Suprapubic skin (tissue), 4 donors: ENCODE measurements at regions not wholly inside any gene's neighbourhood (a gene's known extent, or its start where the extent isn't known, plus 50 kb on each side); places are given as distances from the start of the nearest gene placed in this dataset.
"Not testable (repeated sequence)": the region's sequence is repeated elsewhere in the genome, so short reads cannot be mapped to it uniquely, and the experiment has no call there.

ENCODE experiments used
- DNase-seq, 2 donors: peaks; one replicate each; pipeline ENCODE4 v3.0.0-alpha.2; 2019; ENCODE audit warnings: low spot score in 2 of 2
- H3K27ac ChIP-seq: fragments of 200-600 bp; sonication (generic); one replicate; pipeline ENCODE4 v1.5.1; 2019
- H3K27me3 ChIP-seq: fragments of 200-600 bp; sonication (generic); one replicate; pipeline ENCODE4 v1.5.1; 2019
- H3K36me3 ChIP-seq: fragments of 200-600 bp; sonication (generic); one replicate; pipeline ENCODE4 v1.5.1; 2019
- H3K4me1 ChIP-seq: fragments of 200-600 bp; sonication (generic); one replicate; pipeline ENCODE4 v1.5.1; 2019
- H3K4me3 ChIP-seq: fragments of 200-600 bp; sonication (generic); one replicate; pipeline ENCODE4 v1.5.1; 2019; ENCODE audit warnings: mild to moderate bottlenecking
- H3K9me3 ChIP-seq: fragments of 200-600 bp; sonication (generic); one replicate; pipeline ENCODE4 v1.5.1; 2019
- EP300 ChIP-seq: sonication (generic); formaldehyde crosslinking; IDR thresholded peaks from one replicate; pipeline ENCODE4 v1.6.1; 2017; ENCODE audit warnings: antibody characterized with exemption
- POLR2A ChIP-seq, 2 donors: fragments of 450-650 bp; IDR thresholded peaks; one replicate each; pipeline ENCODE4 v1.6.1; 2017; ENCODE audit warnings: antibody characterized with exemption in 2 of 2, mild to moderate bottlenecking in 2 of 2, moderate library complexity in 2 of 2
- POLR2AphosphoS5 ChIP-seq, 3 donors: sonication (generic); formaldehyde crosslinking; IDR thresholded peaks; one replicate each; pipeline ENCODE4 v1.6.1; 2017; ENCODE audit warnings: antibody characterized with exemption in 3 of 3
- WGBS: methylation state at CpG from one replicate; pipeline ENCODE4 v1.1.5; 2018; 5-methylcytosine and 5-hydroxymethylcytosine counted together
- TF ChIP-seq, protein P1 (sequence below), 2 donors: fragments of 200-600 bp in 1 of 2; fragments of 450-650 bp in 1 of 2; sonication (generic) in 1 of 2; IDR thresholded peaks; one replicate each; pipeline ENCODE4 v1.5.1; 2016 to 2019; ENCODE audit warnings: antibody characterized with exemption in 2 of 2, mild to moderate bottlenecking in 1 of 2, moderate library complexity in 1 of 2

DNA sequence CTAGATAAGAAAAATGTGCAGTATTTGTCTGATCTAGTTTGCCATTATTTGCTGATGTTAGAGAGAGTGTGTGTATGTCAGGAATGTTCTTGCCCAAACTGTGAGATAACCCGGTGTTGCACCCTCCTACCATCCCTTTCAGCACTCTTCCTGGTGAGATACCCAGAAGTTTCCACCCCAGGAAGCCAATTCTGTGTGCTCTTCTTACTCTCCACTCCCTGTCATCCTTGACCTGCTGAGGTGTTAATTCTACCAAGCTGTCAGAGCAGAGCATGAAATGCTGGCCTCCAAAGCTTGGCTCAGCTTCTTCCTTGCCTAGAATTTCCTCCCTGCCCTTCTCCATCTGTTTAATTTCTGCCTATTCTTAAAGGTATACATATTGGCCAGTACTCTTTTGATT is 237.3 kb upstream of the CNR1 start:
- WGBS = 48% methylated on average over 1 of the region's 1 CpG
- DNase-seq = no peak
- no peaks in the 10 kb centered on the region for H3K36me3 ChIP-seq
- no peak overlapping the region for H3K4me3 ChIP-seq
- H3K4me1 ChIP-seq = no peaks in the 10 kb centered on the region
- H3K27me3 ChIP-seq = no peaks in the 10 kb centered on the region
- no peaks in the 10 kb centered on the region for H3K9me3 ChIP-seq
- TF ChIP-seq POLR2A (IDR thresholded peaks at IDR 0.05) (no peak), EP300 (no peak), POLR2AphosphoS5 (IDR thresholded peaks at IDR 0.05) (no peak)
- TF ChIP-seq, protein P1, sequence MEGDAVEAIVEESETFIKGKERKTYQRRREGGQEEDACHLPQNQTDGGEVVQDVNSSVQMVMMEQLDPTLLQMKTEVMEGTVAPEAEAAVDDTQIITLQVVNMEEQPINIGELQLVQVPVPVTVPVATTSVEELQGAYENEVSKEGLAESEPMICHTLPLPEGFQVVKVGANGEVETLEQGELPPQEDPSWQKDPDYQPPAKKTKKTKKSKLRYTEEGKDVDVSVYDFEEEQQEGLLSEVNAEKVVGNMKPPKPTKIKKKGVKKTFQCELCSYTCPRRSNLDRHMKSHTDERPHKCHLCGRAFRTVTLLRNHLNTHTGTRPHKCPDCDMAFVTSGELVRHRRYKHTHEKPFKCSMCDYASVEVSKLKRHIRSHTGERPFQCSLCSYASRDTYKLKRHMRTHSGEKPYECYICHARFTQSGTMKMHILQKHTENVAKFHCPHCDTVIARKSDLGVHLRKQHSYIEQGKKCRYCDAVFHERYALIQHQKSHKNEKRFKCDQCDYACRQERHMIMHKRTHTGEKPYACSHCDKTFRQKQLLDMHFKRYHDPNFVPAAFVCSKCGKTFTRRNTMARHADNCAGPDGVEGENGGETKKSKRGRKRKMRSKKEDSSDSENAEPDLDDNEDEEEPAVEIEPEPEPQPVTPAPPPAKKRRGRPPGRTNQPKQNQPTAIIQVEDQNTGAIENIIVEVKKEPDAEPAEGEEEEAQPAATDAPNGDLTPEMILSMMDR (IDR thresholded peaks at IDR 0.05) = no peak
- H3K27ac ChIP-seq = no peak overlapping the region

- WGBS = 87% methylated on average over 3 of the region's 3 CpGs
- TF ChIP-seq, protein P1 (IDR thresholded peaks at IDR 0.05) = no peak
- no peak for TF ChIP-seq EP300
These were observed 236.8 kb upstream of the CNR1 start for GRCh38 chr6:88402909-88403308.

DNA sequence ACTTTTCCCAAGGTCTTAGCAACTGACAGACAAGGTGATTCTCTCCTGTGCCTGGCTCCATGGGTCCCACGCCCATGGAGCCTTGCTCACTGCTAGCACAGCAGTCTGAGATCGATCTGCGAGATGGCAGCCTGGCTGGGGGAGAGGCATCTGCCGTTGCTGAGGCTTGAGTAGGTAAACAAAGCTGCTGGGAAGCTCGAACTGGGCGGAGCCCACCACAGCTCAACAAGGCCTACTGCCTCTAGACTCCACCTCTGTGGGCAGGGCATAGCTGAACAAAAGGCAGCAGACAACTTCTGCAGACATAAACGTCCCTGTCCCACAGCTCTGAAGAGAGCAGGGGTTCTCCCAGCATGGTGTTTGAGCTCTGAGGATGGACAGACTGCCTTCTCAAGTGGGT is 224.9 kb upstream of the CNR1 start:
- H3K27me3 ChIP-seq, H3K27ac ChIP-seq, H3K9me3 ChIP-seq, H3K4me1 ChIP-seq, DNase-seq, H3K4me3 ChIP-seq, H3K36me3 ChIP-seq: not testable (repeated sequence)
- WGBS = 83% methylated on average over 6 of the region's 7 CpGs

More at GRCh38 chr6:88402909-88403308, 236.8 kb upstream of the CNR1 start:
- H3K27me3 ChIP-seq = no peaks in the 10 kb centered on the region
- no peak for DNase-seq
- H3K9me3 ChIP-seq = no peaks in the 10 kb centered on the region
- no peak overlapping the region for H3K27ac ChIP-seq
- no peaks in the 10 kb centered on the region for H3K4me1 ChIP-seq
- no peak overlapping the region for H3K4me3 ChIP-seq
- no peaks in the 10 kb centered on the region for H3K36me3 ChIP-seq

DNA sequence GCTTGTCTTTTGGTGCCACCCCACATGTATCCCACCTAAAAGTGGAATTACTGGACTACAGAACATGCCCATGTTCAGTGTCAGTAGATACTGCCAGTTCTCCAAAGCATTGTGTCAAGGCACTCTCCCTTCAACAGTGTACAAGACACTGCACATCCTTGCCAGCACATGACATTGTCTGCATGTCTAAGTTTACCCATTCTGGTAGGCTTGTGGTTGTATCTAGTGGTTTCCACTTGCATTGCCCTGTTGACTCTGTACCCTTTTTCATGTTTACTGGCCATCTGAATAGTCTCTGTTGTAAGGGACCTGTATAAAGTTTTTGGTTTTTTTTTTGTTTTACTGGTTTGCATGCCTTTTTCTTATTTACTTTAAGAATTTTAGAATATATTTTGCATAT is 222.4 kb upstream of the CNR1 start:
- Histone ChIP-seq H3K27ac (no peak overlapping the region), H3K36me3 (no peaks in the 10 kb centered on the region), H3K9me3 (no peaks in the 10 kb centered on the region), H3K4me3 (no peak overlapping the region), H3K4me1 (no peaks in the 10 kb centered on the region), H3K27me3 (no peaks in the 10 kb centered on the region)
- TF ChIP-seq POLR2AphosphoS5 (IDR thresholded peaks at IDR 0.05) (no peak), POLR2A (IDR thresholded peaks at IDR 0.05) (no peak), EP300 (no peak)
- TF ChIP-seq, protein P1 (IDR thresholded peaks at IDR 0.05) = no peak
- no peak for DNase-seq

- no peak overlapping the region for H3K4me3 ChIP-seq
- no peak for TF ChIP-seq EP300
- DNase-seq = no peak
These were observed 220.0 kb upstream of the CNR1 start for GRCh38 chr6:88386167-88386566.

GRCh38 chr6:88383183-88383582 is 217.0 kb upstream of the CNR1 start:
- Histone ChIP-seq H3K27me3 (no peaks in the 10 kb centered on the region), H3K4me1 (peaks cover 13% of the 10 kb centered on the region), H3K27ac (no peak overlapping the region), H3K9me3 (no peaks in the 10 kb centered on the region), H3K4me3 (no peak overlapping the region), H3K36me3 (no peaks in the 10 kb centered on the region)
- DNase-seq = no peak
- 84% methylated on average over 2 of the region's 2 CpGs for WGBS
- no peak for TF ChIP-seq POLR2AphosphoS5 (IDR thresholded peaks at IDR 0.05)
- TF ChIP-seq POLR2A (IDR thresholded peaks at IDR 0.05) = no peak
- TF ChIP-seq, protein P1 (IDR thresholded peaks at IDR 0.05) = no peak
- no peak for TF ChIP-seq EP300

More at GRCh38 chr6:88386167-88386566, 220.0 kb upstream of the CNR1 start:
- Histone ChIP-seq H3K4me1 (no peaks in the 10 kb centered on the region), H3K27ac (no peak overlapping the region), H3K27me3 (no peaks in the 10 kb centered on the region), H3K36me3 (no peaks in the 10 kb centered on the region), H3K9me3 (no peaks in the 10 kb centered on the region)
